Hematopoietic multipotent progenitor cell treated with erythropoietin and hydrocortisone succinate and interleukin-3 and kit ligand, for 4 days (in vitro differentiated cells): ENCODE measurements at regions not wholly inside any gene's neighbourhood (a gene's known extent, or its start where the extent isn't known, plus 50 kb on each side); places are given as distances from the start of the nearest gene placed in this dataset.
"Not testable (repeated sequence)": the region's sequence is repeated elsewhere in the genome, so short reads cannot be mapped to it uniquely, and the experiment has no call there.

Source experiments
- DNase-seq: peaks from one replicate; pipeline ENCODE4 v3.0.0-alpha.2; 2015

- DNase-seq, result no peak
Measured at GRCh38 chr5:135279328-135279727, 119.7 kb downstream of the MACROH2A1 start.

GRCh38 chr5:135276151-135276550 lies 122.9 kb downstream of the MACROH2A1 start:
- no peak for DNase-seq

- DNase-seq, result no peak
Measured at GRCh38 chr5:135273212-135273611, 125.8 kb downstream of the MACROH2A1 start.

- DNase-seq, result no peak
Measured at GRCh38 chr5:135272311-135272805, 126.7 kb downstream of the MACROH2A1 start.

GRCh38 chr5:135271533-135272310 lies 127.3 kb downstream of the MACROH2A1 start:
- peak; percentile 94 for DNase-seq

GRCh38 chr5:135269931-135270421 lies 129.1 kb downstream of the MACROH2A1 start:
- DNase-seq, result no peak

- DNase-seq, result no peak
Measured at GRCh38 chr5:135269199-135269598, 129.8 kb downstream of the MACROH2A1 start.

- DNase-seq, result no peak
Measured at GRCh38 chr5:135266975-135267374, 132.1 kb downstream of the MACROH2A1 start.

GRCh38 chr5:135266303-135266635 lies 132.8 kb downstream of the MACROH2A1 start:
- DNase-seq, result no peak

- DNase-seq, result no peak
Measured at GRCh38 chr5:135265497-135266302, 133.3 kb downstream of the MACROH2A1 start.

GRCh38 chr5:135264451-135265440 lies 134.3 kb downstream of the MACROH2A1 start:
- DNase-seq, result no peak

GRCh38 chr5:135263022-135263668 lies 135.9 kb downstream of the MACROH2A1 start:
- DNase-seq, result no peak

GRCh38 chr5:135262364-135262763 lies 136.7 kb downstream of the MACROH2A1 start:
- DNase-seq, result no peak

GRCh38 chr5:135260108-135260507 lies 138.9 kb downstream of the MACROH2A1 start:
- not testable (repeated sequence) for DNase-seq

GRCh38 chr5:135255461-135256178 lies 143.4 kb downstream of the MACROH2A1 start:
- peak; percentile 16 for DNase-seq

GRCh38 chr5:135254183-135254582 lies 144.8 kb downstream of the MACROH2A1 start:
- DNase-seq, result no peak

- DNase-seq, result no peak
Measured at GRCh38 chr5:135253601-135254178, 145.3 kb downstream of the MACROH2A1 start.

- DNase-seq, result no peak
Measured at GRCh38 chr5:135251093-135251492, 147.9 kb downstream of the MACROH2A1 start.

- DNase-seq, result no peak
Measured at GRCh38 chr5:135250671-135251070, 148.4 kb downstream of the MACROH2A1 start.

- DNase-seq, result no peak
Measured at GRCh38 chr5:135249658-135250057, 149.4 kb downstream of the MACROH2A1 start.

GRCh38 chr5:135248801-135249231 lies 150.2 kb downstream of the MACROH2A1 start:
- DNase-seq, result no peak
